Natural killer cell (primary cell): ENCODE measurements at regions not wholly inside any gene's neighbourhood (a gene's known extent, or its start where the extent isn't known, plus 50 kb on each side); places are given as distances from the start of the nearest gene placed in this dataset.

Experiments used
- ATAC-seq, 3 donors: fragments of 150-1000 bp in 2 of 3; fragments of 200-7000 bp in 1 of 3; cut with Tn5 transposase; 1 replicate in 1 of 3; 2 replicates in 2 of 3; pipeline ENCODE4 v1.10.0; 2021; ENCODE audit warnings: mild to moderate bottlenecking in 2 of 3, moderate library complexity in 2 of 3
- DNase-seq, 2 donors: peaks; one replicate each; pipeline versions ENCODE4 v3.0.0 to v3.0.0-alpha.2; 2013 to 2021; ENCODE audit warnings: mixed read lengths in 1 of 2
- H3K27ac ChIP-seq: one replicate; pipeline ENCODE4 v1.5.1; 2013; ENCODE audit warnings: mild to moderate bottlenecking, low read length
- H3K27me3 ChIP-seq: one replicate; pipeline ENCODE4 v1.6.1; 2013; ENCODE audit warnings: low read length; ENCODE audit not compliant: control insufficient read depth, insufficient read depth
- H3K36me3 ChIP-seq: one replicate; pipeline ENCODE4 v1.6.1; 2013; ENCODE audit warnings: low read length; ENCODE audit not compliant: control insufficient read depth, insufficient read depth
- H3K4me1 ChIP-seq: one replicate; pipeline ENCODE4 v1.6.1; 2013; ENCODE audit warnings: low read length; ENCODE audit not compliant: control insufficient read depth, insufficient read depth
- H3K4me3 ChIP-seq: one replicate; pipeline ENCODE4 v1.5.1; 2013; ENCODE audit warnings: low read length
- H3K9me3 ChIP-seq: one replicate; pipeline ENCODE4 v1.6.1; 2013; ENCODE audit warnings: low read length; ENCODE audit not compliant: control insufficient read depth, insufficient read depth
- H3K27ac Mint-ChIP-seq, 2 donors: one replicate each; pipeline ENCODE4 v1.8.0; 2022; ENCODE audit warnings: mild to moderate bottlenecking in 2 of 2, mixed read lengths in 2 of 2, moderate library complexity in 1 of 2
- H3K27me3 Mint-ChIP-seq, 2 donors: one replicate each; pipeline ENCODE4 v1.8.0; 2022; ENCODE audit warnings: low read depth in 2 of 2, mixed read lengths in 2 of 2
- H3K36me3 Mint-ChIP-seq: one replicate; pipeline ENCODE4 v1.8.0; 2022; ENCODE audit warnings: mixed read lengths
- H3K4me1 Mint-ChIP-seq, 2 donors: one replicate each; pipeline ENCODE4 v1.8.0; 2022; ENCODE audit warnings: mixed read lengths in 2 of 2
- H3K4me3 Mint-ChIP-seq: one replicate; pipeline ENCODE4 v1.8.0; 2022; ENCODE audit warnings: mild to moderate bottlenecking, moderate library complexity, mixed read lengths
- H3K9me3 Mint-ChIP-seq, 2 donors: one replicate each; pipeline ENCODE4 v1.8.0; 2022; ENCODE audit warnings: mixed read lengths in 2 of 2
- CTCF ChIP-seq: fragments of 200-600 bp; IDR thresholded peaks from one replicate; pipeline ENCODE4 v1.8.0; 2022; ENCODE audit warnings: antibody characterized with exemption
- WGBS: methylation state at CpG from one replicate; pipeline ENCODE4 v1.1.7; 2013; ENCODE audit warnings: missing lambda C conversion rate; ENCODE audit not compliant: insufficient coverage; 5-methylcytosine and 5-hydroxymethylcytosine counted together
- intact Hi-C: fragments of 100-400 bp; cut with micrococcal nuclease; formaldehyde crosslinking; loops from one replicate; pipeline ENCODE4 v1.14.2; 2022

GRCh38 chr1:88421997-88422396 lies 262.1 kb upstream of the PKN2 start:
- H3K27ac ChIP-seq, result no peak overlapping the region
- no peaks in the 10 kb centered on the region for H3K27me3 Mint-ChIP-seq
- H3K4me1 Mint-ChIP-seq, result no peaks in the 10 kb centered on the region
- H3K9me3 ChIP-seq, result peaks cover 11% of the 10 kb centered on the region
- H3K27me3 ChIP-seq, result no peaks in the 10 kb centered on the region
- intact Hi-C loops, result no loop called here
- TF ChIP-seq CTCF, result no peak
- WGBS, result no CpG with 5 or more reads among the region's 1 CpG
- ATAC-seq (no peak), DNase-seq (no peak)
- no peak overlapping the region for H3K27ac Mint-ChIP-seq
- no peaks in the 10 kb centered on the region for H3K4me1 ChIP-seq
- H3K9me3 Mint-ChIP-seq, result peaks cover 17 to 21% of the 10 kb centered on the region in 2 donors
- H3K36me3 Mint-ChIP-seq, result peaks cover 20% of the 10 kb centered on the region
- H3K36me3 ChIP-seq, result no peaks in the 10 kb centered on the region
- no peak overlapping the region for H3K4me3 Mint-ChIP-seq
- H3K4me3 ChIP-seq, result no peak overlapping the region

DNA sequence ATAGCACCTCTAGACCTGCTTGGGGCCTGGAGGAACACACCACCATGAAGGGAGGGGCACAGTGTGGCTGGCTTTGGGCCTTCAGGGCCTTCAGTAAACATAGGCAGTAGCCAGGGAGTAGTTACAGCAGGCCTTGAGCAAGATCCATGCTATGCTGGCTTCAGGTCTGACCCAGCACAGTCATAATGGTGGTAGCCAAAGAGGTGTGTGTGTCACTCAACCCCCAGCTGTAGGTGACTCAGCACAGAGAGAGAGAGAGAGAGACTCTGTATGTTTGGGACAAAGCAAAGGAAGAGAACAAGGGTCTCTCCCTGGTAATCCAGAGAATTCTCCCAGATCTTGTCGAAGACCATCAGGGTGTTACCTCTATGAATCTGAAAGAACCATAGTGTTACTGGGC lies 250.5 kb upstream of the PKN2 start:
- Mint-ChIP-seq H3K27me3 (no peaks in the 10 kb centered on the region), H3K4me3 (no peak overlapping the region), H3K4me1 (no peaks in the 10 kb centered on the region), H3K36me3 (no peaks in the 10 kb centered on the region), H3K9me3 (peaks cover 18 to 20% of the 10 kb centered on the region in 2 donors), H3K27ac (no peak overlapping the region)
- Histone ChIP-seq H3K36me3 (no peaks in the 10 kb centered on the region), H3K27me3 (no peaks in the 10 kb centered on the region), H3K9me3 (peaks cover 3% of the 10 kb centered on the region), H3K27ac (no peak overlapping the region), H3K4me3 (no peak overlapping the region), H3K4me1 (no peaks in the 10 kb centered on the region)
- DNase-seq (no peak), ATAC-seq (no peak)
- intact Hi-C loops, result no loop called here
- WGBS, result 93% methylated on average over 1 of the region's 1 CpG
- TF ChIP-seq CTCF, result no peak

- Histone ChIP-seq H3K36me3 (no peaks in the 10 kb centered on the region), H3K4me1 (no peaks in the 10 kb centered on the region), H3K27ac (no peak overlapping the region), H3K4me3 (no peak overlapping the region), H3K9me3 (peaks cover 3% of the 10 kb centered on the region), H3K27me3 (no peaks in the 10 kb centered on the region)
- TF ChIP-seq CTCF, result no peak
- H3K4me1 Mint-ChIP-seq, result no peaks in the 10 kb centered on the region
- no peak overlapping the region for H3K27ac Mint-ChIP-seq
- peaks cover 18 to 19% of the 10 kb centered on the region in 2 donors for H3K9me3 Mint-ChIP-seq
- intact Hi-C loops, result no loop called here
- no peak for ATAC-seq
- no peak for DNase-seq
- H3K27me3 Mint-ChIP-seq, result no peaks in the 10 kb centered on the region
- H3K4me3 Mint-ChIP-seq, result no peak overlapping the region
- H3K36me3 Mint-ChIP-seq, result no peaks in the 10 kb centered on the region
These were observed 249.2 kb upstream of the PKN2 start for GRCh38 chr1:88434836-88435235.

GRCh38 chr1:88441022-88441421 lies 243.1 kb upstream of the PKN2 start:
- Mint-ChIP-seq H3K9me3 (peaks cover 11 to 12% of the 10 kb centered on the region in 2 donors), H3K4me3 (no peak overlapping the region), H3K4me1 (no peaks in the 10 kb centered on the region), H3K27ac (no peak overlapping the region), H3K27me3 (no peaks in the 10 kb centered on the region), H3K36me3 (no peaks in the 10 kb centered on the region)
- TF ChIP-seq CTCF, result no peak
- no peak for DNase-seq
- intact Hi-C loops, result no loop called here
- H3K4me3 ChIP-seq, result no peak overlapping the region
- ATAC-seq, result no peak
- H3K27ac ChIP-seq, result no peak overlapping the region
- 86% methylated on average over 2 of the region's 2 CpGs for WGBS
- H3K36me3 ChIP-seq, result no peaks in the 10 kb centered on the region
- no peaks in the 10 kb centered on the region for H3K9me3 ChIP-seq
- H3K27me3 ChIP-seq, result no peaks in the 10 kb centered on the region
- H3K4me1 ChIP-seq, result no peaks in the 10 kb centered on the region
